Skeletal muscle tissue (tissue), 3 donors: ENCODE measurements at regions not wholly inside any gene's neighbourhood (a gene's known extent, or its start where the extent isn't known, plus 50 kb on each side); places are given as distances from the start of the nearest gene placed in this dataset.

Experiments used
- H3K27ac ChIP-seq: one replicate; pipeline ENCODE4 v1.7.0; 2013; ENCODE audit warnings: mild to moderate bottlenecking, low read depth, low read length, inconsistent platforms
- H3K27me3 ChIP-seq, 3 donors: one replicate each; pipeline ENCODE4 v1.7.0; 2013; ENCODE audit warnings: low read length in 3 of 3; ENCODE audit not compliant: control insufficient read depth in 3 of 3, insufficient read depth in 3 of 3
- H3K36me3 ChIP-seq, 3 donors: one replicate each; pipeline ENCODE4 v1.7.0; 2013; ENCODE audit warnings: low read length in 3 of 3; ENCODE audit not compliant: control insufficient read depth in 3 of 3, insufficient read depth in 3 of 3
- H3K4me1 ChIP-seq, 3 donors: one replicate each; pipeline ENCODE4 v1.7.0; 2013; ENCODE audit warnings: low read length in 3 of 3, mild to moderate bottlenecking in 3 of 3; ENCODE audit not compliant: control insufficient read depth in 3 of 3, insufficient read depth in 3 of 3
- H3K4me3 ChIP-seq, 3 donors: one replicate each; pipeline ENCODE4 v1.7.0; 2013; ENCODE audit warnings: low read length in 3 of 3
- H3K9ac ChIP-seq, 3 donors: one replicate each; pipeline ENCODE4 v1.7.0; 2013; ENCODE audit warnings: low read length in 3 of 3, mild to moderate bottlenecking in 3 of 3, moderate library complexity in 2 of 3, low read depth in 1 of 3
- H3K9me3 ChIP-seq, 3 donors: one replicate each; pipeline ENCODE4 v1.7.0; 2013; ENCODE audit warnings: low read length in 3 of 3; ENCODE audit not compliant: control insufficient read depth in 3 of 3
- donor health status: Osteomylitis.

GRCh38 chr3:135784557-135784956, 181.0 kb upstream of the PPP2R3A start:
- Histone ChIP-seq H3K4me3 (no peak overlapping the region), H3K9me3 (peaks cover 0 to 5% (median 0%) of the 10 kb centered on the region in 3 donors), H3K9ac (no peak overlapping the region), H3K4me1 (no peaks in the 10 kb centered on the region), H3K27me3 (no peaks in the 10 kb centered on the region), H3K36me3 (no peaks in the 10 kb centered on the region), H3K27ac (no peak overlapping the region)

GRCh38 chr3:135788146-135788545, 177.4 kb upstream of the PPP2R3A start:
- Histone ChIP-seq H3K9ac (no peak overlapping the region), H3K36me3 (no peaks in the 10 kb centered on the region), H3K9me3 (peaks cover 0 to 5% (median 0%) of the 10 kb centered on the region in 3 donors), H3K27me3 (no peaks in the 10 kb centered on the region), H3K27ac (no peak overlapping the region), H3K4me1 (no peaks in the 10 kb centered on the region), H3K4me3 (no peak overlapping the region)

DNA sequence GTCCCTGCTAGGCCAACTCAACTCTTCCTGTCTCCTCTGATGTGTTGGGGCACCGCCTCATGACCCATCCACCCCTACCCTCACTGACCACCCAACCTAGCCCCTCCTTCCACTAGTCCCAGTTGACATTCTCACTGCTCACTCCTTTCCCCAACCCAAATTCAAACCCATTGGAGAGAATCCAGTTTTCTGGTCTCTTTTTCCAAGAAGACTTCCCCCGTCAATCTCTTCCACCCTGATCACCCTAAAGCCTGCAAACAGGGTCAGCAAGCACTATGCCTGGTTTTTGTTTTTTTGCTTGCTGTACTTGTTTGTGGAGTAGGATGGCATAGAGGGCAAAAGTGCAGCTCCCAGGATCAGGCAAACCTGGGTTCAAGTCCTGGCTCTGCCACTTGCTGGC, 176.6 kb upstream of the PPP2R3A start:
- H3K27ac ChIP-seq: no peak overlapping the region
- no peak overlapping the region for H3K4me3 ChIP-seq
- no peak overlapping the region for H3K9ac ChIP-seq
- no peaks in the 10 kb centered on the region for H3K4me1 ChIP-seq
- no peaks in the 10 kb centered on the region for H3K27me3 ChIP-seq
- H3K36me3 ChIP-seq: no peaks in the 10 kb centered on the region
- H3K9me3 ChIP-seq: peaks cover 0 to 5% (median 0%) of the 10 kb centered on the region in 3 donors

DNA sequence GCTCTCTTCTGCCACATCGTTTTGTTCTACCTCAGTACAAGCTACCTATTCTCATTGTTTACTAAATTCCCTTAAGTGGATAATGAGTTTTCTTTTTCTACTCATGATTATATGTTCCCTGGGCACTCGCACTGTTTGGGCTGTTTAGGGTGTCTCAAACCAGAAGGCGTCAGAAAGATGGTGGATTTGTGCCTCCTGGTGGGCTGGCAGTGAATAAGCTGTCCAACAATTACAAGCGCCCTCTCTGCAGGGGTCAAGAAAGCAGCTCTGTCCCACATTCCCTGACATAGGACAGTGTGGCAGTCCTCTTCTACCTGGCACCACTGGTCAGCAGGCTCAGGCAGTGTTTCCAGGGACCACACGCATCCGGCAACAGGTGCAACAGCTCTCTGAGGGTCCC, 173.4 kb upstream of the PPP2R3A start:
- Histone ChIP-seq H3K27me3 (no peaks in the 10 kb centered on the region), H3K36me3 (no peaks in the 10 kb centered on the region), H3K4me1 (no peaks in the 10 kb centered on the region), H3K4me3 (no peak overlapping the region), H3K27ac (no peak overlapping the region), H3K9me3 (peaks cover 0 to 5% (median 0%) of the 10 kb centered on the region in 3 donors), H3K9ac (no peak overlapping the region)

GRCh38 chr3:135792858-135793475, 172.6 kb upstream of the PPP2R3A start:
- H3K4me1 ChIP-seq: no peaks in the 10 kb centered on the region
- H3K27ac ChIP-seq: no peak overlapping the region
- H3K27me3 ChIP-seq: no peaks in the 10 kb centered on the region
- H3K9ac ChIP-seq: no peak overlapping the region
- H3K36me3 ChIP-seq: no peaks in the 10 kb centered on the region
- H3K4me3 ChIP-seq: no peak overlapping the region
- H3K9me3 ChIP-seq: peaks cover 0 to 5% (median 0%) of the 10 kb centered on the region in 3 donors

DNA sequence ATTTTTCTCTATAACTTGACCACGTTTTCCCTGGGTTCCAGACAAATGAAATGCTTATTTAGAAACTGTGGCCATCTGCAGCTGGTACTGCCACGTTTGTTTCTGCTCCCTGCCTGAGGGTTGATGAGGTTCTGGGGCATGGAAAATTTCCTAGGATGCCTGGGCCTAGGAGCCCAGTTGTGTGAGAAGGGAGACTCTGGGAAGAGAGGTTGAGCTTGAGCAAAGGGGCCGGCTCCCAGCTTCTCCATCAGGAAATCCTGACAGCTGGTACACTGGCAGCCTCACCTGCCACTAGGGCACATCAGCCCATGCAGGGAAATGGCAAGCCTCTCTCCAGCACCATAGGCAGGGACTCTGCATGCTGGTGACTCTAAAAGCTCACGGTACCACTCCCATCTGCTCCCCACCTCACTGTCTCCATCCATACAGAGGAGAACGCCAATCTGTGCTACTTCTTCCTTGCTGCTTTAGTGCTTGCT, 165.4 kb upstream of the PPP2R3A start:
- Histone ChIP-seq H3K9me3 (no peaks in the 10 kb centered on the region), H3K4me1 (no peaks in the 10 kb centered on the region), H3K9ac (no peak overlapping the region), H3K36me3 (no peaks in the 10 kb centered on the region), H3K4me3 (no peak overlapping the region), H3K27me3 (peaks cover 0 to 4% (median 3%) of the 10 kb centered on the region in 3 donors), H3K27ac (no peak overlapping the region)

DNA sequence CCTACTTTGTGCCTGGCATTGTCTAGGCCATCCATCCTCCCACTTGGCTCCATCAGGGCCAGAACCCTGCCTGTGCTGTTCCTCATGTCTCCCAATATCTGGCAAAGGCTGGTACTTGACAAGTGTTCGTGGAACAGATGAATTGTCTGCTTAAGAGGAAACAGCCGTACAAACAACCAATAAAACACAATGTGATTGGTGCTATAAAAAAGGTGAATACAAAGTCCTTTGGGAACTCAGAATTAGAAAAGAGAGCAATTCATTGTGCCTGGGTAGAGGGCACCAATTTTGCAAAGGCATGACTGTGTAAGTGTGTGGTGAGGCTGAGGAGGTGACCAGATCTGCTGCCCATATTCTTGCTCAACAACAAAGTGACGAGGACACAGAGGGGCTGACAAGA, 164.5 kb upstream of the PPP2R3A start:
- H3K27me3 ChIP-seq: peaks cover 0 to 4% (median 3%) of the 10 kb centered on the region in 3 donors
- no peak overlapping the region for H3K4me3 ChIP-seq
- no peak overlapping the region for H3K27ac ChIP-seq
- no peaks in the 10 kb centered on the region for H3K36me3 ChIP-seq
- no peaks in the 10 kb centered on the region for H3K4me1 ChIP-seq
- no peak overlapping the region for H3K9ac ChIP-seq
- H3K9me3 ChIP-seq: no peaks in the 10 kb centered on the region

DNA sequence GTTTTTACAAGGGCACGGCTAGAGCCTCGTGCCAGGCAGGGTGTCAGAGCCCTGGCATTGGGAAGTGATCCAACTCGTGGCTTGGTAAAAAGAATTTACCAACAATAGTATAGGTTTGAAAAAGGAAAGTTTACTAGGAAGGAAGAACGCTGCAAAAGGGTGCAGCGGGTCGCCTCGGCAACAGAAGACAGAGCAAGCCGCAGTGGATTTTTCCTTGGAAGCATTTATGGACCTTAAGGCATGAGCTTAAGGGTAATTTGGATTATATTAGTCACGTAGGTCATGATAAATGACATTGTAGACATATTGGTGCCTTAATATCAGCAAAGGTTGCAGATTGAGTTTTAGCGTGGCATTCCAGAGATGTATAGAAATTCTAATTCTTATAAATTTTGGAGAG, 163.4 kb upstream of the PPP2R3A start:
- Histone ChIP-seq H3K9ac (no peak overlapping the region), H3K4me3 (no peak overlapping the region), H3K4me1 (no peaks in the 10 kb centered on the region), H3K9me3 (no peaks in the 10 kb centered on the region), H3K36me3 (no peaks in the 10 kb centered on the region), H3K27ac (no peak overlapping the region), H3K27me3 (peaks cover 0 to 4% (median 3%) of the 10 kb centered on the region in 3 donors)

- Histone ChIP-seq H3K4me1 (no peaks in the 10 kb centered on the region), H3K36me3 (no peaks in the 10 kb centered on the region), H3K9ac (no peak overlapping the region)
Measured at GRCh38 chr3:135803028-135803692, 162.4 kb upstream of the PPP2R3A start.

DNA sequence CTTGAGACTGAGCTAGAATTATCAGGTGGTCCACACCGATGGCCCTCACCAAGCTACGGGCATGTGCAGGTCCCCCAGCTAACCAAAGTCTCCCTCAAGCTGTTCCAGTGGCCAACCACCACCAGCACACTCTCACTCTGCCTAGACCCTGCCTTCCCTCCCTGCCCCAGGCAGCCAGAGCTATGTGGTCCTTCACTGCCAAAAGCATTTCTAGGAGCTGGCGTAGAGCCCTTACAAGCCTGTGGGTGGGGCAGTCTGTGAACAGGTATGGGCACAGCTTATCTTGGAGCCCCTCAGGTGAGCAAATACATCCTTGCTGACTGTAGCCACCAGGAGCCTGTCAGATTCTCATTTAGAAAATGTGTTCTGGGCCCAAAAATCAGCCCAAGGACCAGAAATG, 159.8 kb upstream of the PPP2R3A start:
- H3K27me3 ChIP-seq: peaks cover 0 to 17% (median 11%) of the 10 kb centered on the region in 3 donors
- no peak overlapping the region for H3K27ac ChIP-seq
- no peak overlapping the region for H3K9ac ChIP-seq
- no peaks in the 10 kb centered on the region for H3K9me3 ChIP-seq
- H3K4me3 ChIP-seq: no peak overlapping the region
- no peaks in the 10 kb centered on the region for H3K36me3 ChIP-seq
- no peaks in the 10 kb centered on the region for H3K4me1 ChIP-seq

More at GRCh38 chr3:135803028-135803692, 162.4 kb upstream of the PPP2R3A start:
- H3K4me3 ChIP-seq: no peak overlapping the region
- H3K9me3 ChIP-seq: no peaks in the 10 kb centered on the region
- no peak overlapping the region for H3K27ac ChIP-seq
- H3K27me3 ChIP-seq: peaks cover 0 to 4% (median 3%) of the 10 kb centered on the region in 3 donors
